Suprapubic skin (tissue), 4 donors: ENCODE measurements at regions not wholly inside any gene's neighbourhood (a gene's known extent, or its start where the extent isn't known, plus 50 kb on each side); places are given as distances from the start of the nearest gene placed in this dataset.

Experiments used
- CTCF ChIP-seq, 2 donors: fragments of 200-600 bp in 1 of 2; fragments of 450-650 bp in 1 of 2; sonication (generic) in 1 of 2; IDR thresholded peaks; one replicate each; pipeline ENCODE4 v1.5.1; 2016 to 2019; ENCODE audit warnings: antibody characterized with exemption in 2 of 2, mild to moderate bottlenecking in 1 of 2, moderate library complexity in 1 of 2
- EP300 ChIP-seq: sonication (generic); formaldehyde crosslinking; IDR thresholded peaks from one replicate; pipeline ENCODE4 v1.6.1; 2017; ENCODE audit warnings: antibody characterized with exemption
- POLR2A ChIP-seq, 2 donors: fragments of 450-650 bp; IDR thresholded peaks; one replicate each; pipeline ENCODE4 v1.6.1; 2017; ENCODE audit warnings: antibody characterized with exemption in 2 of 2, mild to moderate bottlenecking in 2 of 2, moderate library complexity in 2 of 2
- POLR2AphosphoS5 ChIP-seq, 3 donors: sonication (generic); formaldehyde crosslinking; IDR thresholded peaks; one replicate each; pipeline ENCODE4 v1.6.1; 2017; ENCODE audit warnings: antibody characterized with exemption in 3 of 3

DNA sequence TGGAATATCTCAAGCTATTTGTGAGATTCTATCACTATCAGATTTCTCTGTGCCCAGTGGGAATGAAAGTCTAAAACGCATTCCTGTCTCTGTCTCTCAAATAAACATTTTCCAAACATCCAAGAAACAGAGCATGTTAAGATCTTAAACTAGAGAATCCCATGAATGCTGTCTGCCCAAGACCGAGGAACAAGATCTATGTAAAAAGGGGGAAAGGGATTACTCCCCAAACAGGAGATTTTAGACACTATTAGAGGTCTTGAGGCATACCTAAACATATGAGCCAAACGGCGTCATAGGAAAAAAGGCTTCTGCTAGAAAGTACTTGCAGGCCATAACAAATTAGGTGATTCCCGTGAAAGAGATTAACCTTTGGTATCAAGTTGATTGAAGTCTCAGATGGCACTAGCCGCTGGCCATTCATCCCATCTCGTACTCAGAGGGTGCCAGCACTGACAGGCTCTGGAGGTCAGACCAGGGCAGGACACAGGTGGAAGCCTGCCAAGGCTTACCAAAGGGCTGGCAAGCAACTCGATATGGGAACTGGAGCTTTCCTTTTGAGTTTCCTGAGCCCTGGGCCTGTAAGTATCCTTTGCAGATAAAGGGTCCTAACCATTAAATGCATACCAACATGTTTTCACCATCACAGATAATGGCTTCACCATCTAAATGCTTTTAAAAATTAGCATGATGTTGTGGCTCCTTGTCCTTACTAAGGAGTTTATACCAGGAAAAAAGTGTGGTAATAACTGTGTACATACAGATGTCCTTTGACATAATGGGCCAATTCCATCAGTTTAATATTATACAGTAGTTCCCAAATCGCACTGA is 225.2 kb downstream of the FOXO1 start:
- TF ChIP-seq CTCF (IDR thresholded peaks at IDR 0.05), result no peak
- no peak for TF ChIP-seq POLR2AphosphoS5 (IDR thresholded peaks at IDR 0.05)
- TF ChIP-seq POLR2A (IDR thresholded peaks at IDR 0.05), result no peak
- no peak for TF ChIP-seq EP300
